Pons (tissue), 1 donor: ENCODE measurements at regions not wholly inside any gene's neighbourhood (a gene's known extent, or its start where the extent isn't known, plus 50 kb on each side); places are given as distances from the start of the nearest gene placed in this dataset.
A peak's percentile ranks its signal among the peaks of the same experiment; 100 is the strongest.
"Not testable (repeated sequence)": the region's sequence is repeated elsewhere in the genome, so short reads cannot be mapped to it uniquely, and the experiment has no call there.

Source experiments
- DNase-seq: peaks from one replicate; pipeline ENCODE4 v3.0.0-alpha.2; 2016; ENCODE audit warnings: low spot score

- DNase-seq: no peak
Observed at GRCh38 chr18:70598406-70598805, 309.6 kb downstream of the SOCS6 start.

GRCh38 chr18:70582981-70583380 lies 294.1 kb downstream of the SOCS6 start:
- no peak for DNase-seq

- DNase-seq: no peak
Observed at GRCh38 chr18:70578480-70578879, 289.6 kb downstream of the SOCS6 start.

GRCh38 chr18:70577023-70577420 lies 288.2 kb downstream of the SOCS6 start:
- no peak for DNase-seq

- no peak for DNase-seq
Observed at GRCh38 chr18:70576276-70577022, 287.6 kb downstream of the SOCS6 start.

- not testable (repeated sequence) for DNase-seq
Observed at GRCh38 chr18:70574951-70575350, 286.1 kb downstream of the SOCS6 start.

- DNase-seq: not testable (repeated sequence)
Observed at GRCh38 chr18:70569647-70570046, 280.8 kb downstream of the SOCS6 start.

- DNase-seq: no peak
Observed at GRCh38 chr18:70559446-70559845, 270.6 kb downstream of the SOCS6 start.

GRCh38 chr18:70558371-70558770 lies 269.5 kb downstream of the SOCS6 start:
- DNase-seq: no peak

- DNase-seq: no peak
Observed at GRCh38 chr18:70554854-70555445, 266.1 kb downstream of the SOCS6 start.

GRCh38 chr18:70553936-70554260 lies 265.1 kb downstream of the SOCS6 start:
- peak; percentile 11 for DNase-seq

GRCh38 chr18:70553245-70553935 lies 264.5 kb downstream of the SOCS6 start:
- DNase-seq: no peak

- no peak for DNase-seq
Observed at GRCh38 chr18:70536370-70537062, 247.7 kb downstream of the SOCS6 start.

GRCh38 chr18:70535041-70535440 lies 246.2 kb downstream of the SOCS6 start:
- DNase-seq: no peak

- DNase-seq: not testable (repeated sequence)
Observed at GRCh38 chr18:70525322-70525721, 236.5 kb downstream of the SOCS6 start.

- no peak for DNase-seq
Observed at GRCh38 chr18:70523792-70524182, 234.9 kb downstream of the SOCS6 start.

GRCh38 chr18:70523035-70523791 lies 234.4 kb downstream of the SOCS6 start:
- no peak for DNase-seq

- no peak for DNase-seq
Observed at GRCh38 chr18:70522183-70522680, 233.4 kb downstream of the SOCS6 start.

- no peak for DNase-seq
Observed at GRCh38 chr18:70520867-70521266, 232.0 kb downstream of the SOCS6 start.

GRCh38 chr18:70513502-70514171 lies 224.8 kb downstream of the SOCS6 start:
- no peak for DNase-seq

GRCh38 chr18:70507970-70508369 lies 219.1 kb downstream of the SOCS6 start:
- DNase-seq: no peak
